A673 (cell line): ENCODE measurements at regions not wholly inside any gene's neighbourhood (a gene's known extent, or its start where the extent isn't known, plus 50 kb on each side); places are given as distances from the start of the nearest gene placed in this dataset.

Experiments
- CTCF ChIP-seq: fragments of 300-800, 200-600 bp; sonication (generic); conservative IDR thresholded peaks from 2 replicates; pipeline ENCODE4 v1.5.1; 2017; ENCODE audit warnings: low read depth, mild to moderate bottlenecking, antibody characterized with exemption, low read length, moderate library complexity, mixed read lengths
- EZH2 ChIP-seq: fragments of 200-600 bp; sonication (generic); IDR thresholded peaks from 2 replicates; pipeline ENCODE4 v1.6.1; 2017; ENCODE audit warnings: borderline replicate concordance, low read depth, mild to moderate bottlenecking, mixed read lengths, antibody characterized with exemption, low read length; ENCODE audit not compliant: poor library complexity, severe bottlenecking

- TF ChIP-seq CTCF, result no peak
- TF ChIP-seq EZH2, result no peak
These were observed 212.5 kb downstream of the SEMA6A start for GRCh38 chr5:116361979-116362577.
